ENCODE measurements at regions not wholly inside any gene's neighbourhood (a gene's known extent, or its start where the extent isn't known, plus 50 kb on each side); places are given as distances from the start of the nearest gene placed in this dataset.
A peak's percentile ranks its signal among the peaks of the same experiment; 100 is the strongest.
"Not testable (repeated sequence)": the region's sequence is repeated elsewhere in the genome, so short reads cannot be mapped to it uniquely, and the experiment has no call there.

DNA sequence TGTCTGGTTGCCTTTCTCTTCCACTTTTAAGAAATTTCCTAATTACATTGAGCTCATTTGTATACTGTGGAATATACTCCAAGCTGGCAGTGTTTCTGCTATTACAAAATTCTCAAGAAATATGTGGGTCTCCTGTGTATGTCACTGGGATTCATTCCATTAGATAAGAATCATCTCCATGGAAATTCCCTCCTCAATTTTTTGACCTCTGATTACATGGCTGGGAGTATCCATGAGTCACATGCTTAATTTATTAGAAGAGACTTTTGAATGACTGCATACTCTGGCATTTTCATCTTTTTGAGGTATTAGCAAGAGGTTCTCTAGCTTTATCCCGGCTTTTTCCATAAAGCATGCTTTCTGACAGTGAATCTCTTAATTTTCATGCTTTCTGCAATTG is 665.5 kb upstream of the CNTNAP5 start:
- no peak for DNase-seq (ENCODE audit: extremely low read depth in 1 of 11, low read depth in 9 of 11, low spot score in 4 of 11)

DNA sequence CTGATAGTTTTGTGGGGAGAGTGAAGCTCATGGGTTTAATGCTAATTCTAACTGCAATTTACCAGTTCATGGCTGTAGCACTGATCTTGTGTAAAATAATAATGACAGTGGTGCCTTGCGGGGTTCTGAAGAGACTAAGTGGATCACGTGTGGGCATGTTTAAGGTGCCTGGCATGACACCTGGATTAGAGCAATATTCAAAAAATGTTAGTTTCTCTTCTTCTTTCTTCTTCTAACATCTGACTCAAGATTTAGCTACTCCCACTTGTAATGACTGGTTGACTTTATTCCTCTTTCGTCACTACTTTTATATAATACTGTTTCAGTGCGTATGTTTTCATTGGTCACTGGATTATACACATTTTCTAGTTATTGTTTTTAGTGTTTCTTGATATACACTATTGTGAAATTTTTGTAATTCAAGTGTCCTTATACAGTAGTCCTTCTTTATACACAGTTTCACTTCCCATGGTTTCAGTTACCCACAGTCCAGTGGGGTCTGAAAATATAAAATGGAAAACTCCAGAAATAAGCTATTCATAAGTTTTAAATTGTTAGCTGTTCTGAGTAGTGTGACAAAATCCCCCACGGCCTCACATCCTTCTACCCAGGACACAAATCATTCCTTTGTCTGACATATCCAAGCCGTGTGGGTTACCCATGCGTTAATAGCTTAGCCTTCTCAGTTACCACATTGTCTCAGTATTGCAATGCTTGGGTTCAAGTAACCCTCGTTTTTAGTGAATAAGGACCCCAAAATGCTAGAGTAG is 662.2 kb upstream of the CNTNAP5 start:
- peak in 4 of 11 donors; percentile 4 to 11 (median 8) for DNase-seq (ENCODE audit: extremely low read depth in 1 of 11, low read depth in 9 of 11, low spot score in 4 of 11)

DNA sequence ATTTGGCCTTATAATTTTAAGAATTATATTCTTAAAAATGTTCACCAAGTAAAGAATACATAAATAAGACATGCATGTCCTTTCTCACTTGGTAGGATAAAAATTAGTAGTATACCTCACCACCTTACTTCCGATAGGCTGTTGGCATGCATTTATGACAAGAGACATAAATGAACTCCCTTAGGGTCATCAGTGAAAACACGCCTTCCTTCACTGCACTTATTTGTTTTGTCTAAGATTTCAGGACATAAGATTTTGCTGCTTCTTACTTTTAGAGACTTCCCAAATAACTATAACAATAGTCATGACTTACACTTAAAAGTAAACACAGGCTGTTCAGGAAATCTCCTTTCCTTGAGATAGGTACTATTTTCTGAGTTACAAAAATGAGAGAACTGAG is 661.3 kb upstream of the CNTNAP5 start:
- DNase-seq (ENCODE audit: extremely low read depth in 1 of 11, low read depth in 9 of 11, low spot score in 4 of 11) = no peak

DNA sequence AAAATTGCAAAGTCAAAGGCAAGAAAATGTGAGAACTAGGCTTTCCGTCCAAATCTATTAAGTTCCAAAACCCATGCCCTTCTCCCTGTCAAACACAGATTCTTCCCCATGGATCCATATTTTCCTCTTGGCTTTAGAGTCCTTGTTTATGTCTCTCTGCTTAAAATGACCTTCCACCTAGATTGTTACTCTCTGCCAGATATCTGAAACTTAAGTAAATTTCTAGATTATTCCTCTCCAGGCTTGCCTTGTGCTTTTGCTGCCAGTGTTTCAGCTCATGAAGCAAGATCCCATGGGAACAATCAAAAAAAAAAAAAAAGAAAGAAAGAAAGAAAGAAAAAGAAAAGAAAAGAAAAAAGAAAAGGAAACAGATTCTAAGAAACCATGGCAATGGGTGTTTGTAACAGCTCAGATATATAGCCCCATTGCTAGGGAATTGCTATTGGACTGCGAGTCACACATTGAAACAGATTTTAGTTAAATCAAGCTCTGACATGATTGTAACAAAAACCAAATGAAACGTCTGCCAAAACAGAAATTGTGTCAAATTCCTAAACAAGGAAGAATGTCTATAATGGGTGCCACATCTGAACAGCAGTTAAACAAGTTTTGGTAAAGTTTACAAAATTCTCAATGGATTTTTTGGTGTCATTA is 660.7 kb upstream of the CNTNAP5 start:
- DNase-seq (ENCODE audit: extremely low read depth in 1 of 11, low read depth in 9 of 11, low spot score in 4 of 11) = no peak

DNA sequence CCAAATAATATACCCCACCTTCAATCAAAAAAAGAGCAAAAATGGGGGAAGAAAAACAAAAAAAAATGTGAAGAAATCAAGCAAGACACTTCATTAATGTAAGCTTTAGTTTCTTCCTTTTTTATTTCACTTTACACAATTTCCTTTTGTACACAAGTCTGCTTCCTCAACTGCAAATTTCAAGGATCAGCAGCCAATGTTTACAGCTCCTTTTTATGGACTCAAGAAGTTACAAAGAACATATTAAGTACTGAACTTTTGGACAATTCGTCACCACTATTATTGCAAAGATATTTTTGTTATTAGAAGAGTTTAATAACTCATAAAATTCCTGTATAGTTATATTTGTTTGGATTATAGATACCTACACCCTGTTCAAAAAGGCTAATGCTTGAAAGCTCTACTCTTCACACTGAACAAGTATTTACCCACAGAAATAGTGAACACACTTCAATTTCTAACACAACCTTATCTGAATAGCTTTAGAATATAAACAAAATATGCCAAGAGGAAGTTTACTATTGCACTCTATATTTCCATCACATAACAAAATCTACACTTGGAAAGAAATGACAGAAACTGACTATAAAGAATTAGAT is 658.7 kb upstream of the CNTNAP5 start:
- no peak for DNase-seq (ENCODE audit: extremely low read depth in 1 of 11, low read depth in 9 of 11, low spot score in 4 of 11)

DNA sequence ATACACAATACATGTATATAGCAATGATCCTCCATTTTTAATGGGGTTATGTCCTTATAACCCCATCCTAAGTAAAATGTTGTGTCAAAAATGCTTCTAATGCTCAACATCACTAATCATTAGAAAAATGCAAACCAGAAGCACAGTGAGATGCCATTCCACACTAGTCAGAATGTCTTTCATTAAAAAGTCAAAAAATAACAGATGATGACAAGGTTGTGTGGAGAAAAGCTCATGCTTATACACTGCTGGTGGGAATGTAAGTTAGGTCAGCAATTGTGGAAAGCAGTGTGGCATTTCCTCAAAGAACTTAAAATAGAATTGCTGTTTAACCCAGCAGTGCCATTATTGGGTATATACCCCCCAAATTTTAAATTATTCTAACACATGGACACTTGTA is 654.9 kb upstream of the CNTNAP5 start:
- no peak for DNase-seq (ENCODE audit: extremely low read depth in 1 of 11, low read depth in 9 of 11, low spot score in 4 of 11)

DNA sequence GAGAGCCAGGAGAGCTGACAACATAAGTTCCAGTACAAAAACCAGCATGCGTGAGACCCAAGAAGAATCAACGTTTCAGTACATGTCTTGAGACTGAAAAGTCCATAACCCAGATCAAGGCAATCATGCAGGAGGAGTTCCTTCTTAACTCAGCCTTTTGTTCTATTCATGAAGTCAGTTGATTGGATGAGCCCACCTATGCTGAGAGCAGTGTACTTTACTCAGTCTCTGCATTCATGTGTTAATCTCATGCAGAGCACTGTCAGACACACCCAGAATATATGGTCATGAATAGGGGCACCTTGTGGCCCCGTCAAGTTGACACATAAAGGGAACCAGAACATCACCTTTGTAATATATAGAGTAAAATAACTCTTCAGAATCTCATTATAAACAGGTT is 653.6 kb upstream of the CNTNAP5 start:
- no peak for DNase-seq (ENCODE audit: extremely low read depth in 1 of 11, low read depth in 9 of 11, low spot score in 4 of 11)

DNA sequence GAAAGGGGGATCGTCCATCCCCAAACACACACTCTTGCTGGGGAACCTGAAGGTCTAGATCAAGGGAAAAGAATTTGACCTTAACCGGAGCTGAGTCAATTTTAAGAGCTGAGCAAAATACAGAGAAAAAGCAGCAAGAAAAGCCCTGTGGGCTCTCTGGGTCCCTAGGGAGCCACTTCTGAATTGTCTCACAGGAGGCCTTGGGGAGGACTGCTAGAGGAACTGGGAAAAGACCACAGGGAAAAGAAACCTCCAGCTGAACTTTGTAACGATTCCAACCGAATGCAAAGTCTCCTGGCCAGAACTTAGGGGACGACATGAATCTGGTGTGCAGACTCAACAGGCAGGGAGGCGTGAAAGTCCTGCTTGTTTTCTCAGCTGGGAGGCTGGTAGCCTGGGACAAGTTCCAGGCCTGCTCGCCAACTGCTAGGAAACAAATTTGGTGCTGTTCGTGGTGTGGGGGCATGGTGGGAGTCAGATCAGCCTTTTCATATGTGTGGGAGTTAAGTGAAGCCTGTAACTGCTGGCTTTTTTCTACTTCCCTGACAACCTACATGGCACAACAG is 644.6 kb upstream of the CNTNAP5 start:
- DNase-seq (ENCODE audit: extremely low read depth in 1 of 11, low read depth in 9 of 11, low spot score in 4 of 11) = peak in 2 of 11 donors; percentile 3 to 4

DNA sequence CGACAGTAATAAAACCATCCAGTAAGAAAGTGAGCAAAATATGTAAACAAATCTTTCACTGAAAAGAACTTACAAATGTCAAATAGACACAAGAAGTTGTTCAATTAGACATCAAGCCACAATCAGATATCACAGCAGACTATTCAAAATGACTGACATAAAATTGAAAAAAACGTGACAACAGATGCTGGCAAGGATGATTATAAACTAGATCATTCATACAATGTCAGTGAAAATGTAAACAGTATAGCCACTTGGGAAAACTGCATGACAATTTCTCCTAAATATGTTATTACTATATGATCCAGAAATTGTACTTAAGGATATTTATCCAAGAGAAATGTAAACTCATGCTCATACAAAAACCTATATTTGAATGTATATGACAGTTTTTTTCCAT is 609.4 kb upstream of the CNTNAP5 start:
- DNase-seq (ENCODE audit: extremely low read depth in 1 of 11, low read depth in 9 of 11, low spot score in 4 of 11) = no peak

DNA sequence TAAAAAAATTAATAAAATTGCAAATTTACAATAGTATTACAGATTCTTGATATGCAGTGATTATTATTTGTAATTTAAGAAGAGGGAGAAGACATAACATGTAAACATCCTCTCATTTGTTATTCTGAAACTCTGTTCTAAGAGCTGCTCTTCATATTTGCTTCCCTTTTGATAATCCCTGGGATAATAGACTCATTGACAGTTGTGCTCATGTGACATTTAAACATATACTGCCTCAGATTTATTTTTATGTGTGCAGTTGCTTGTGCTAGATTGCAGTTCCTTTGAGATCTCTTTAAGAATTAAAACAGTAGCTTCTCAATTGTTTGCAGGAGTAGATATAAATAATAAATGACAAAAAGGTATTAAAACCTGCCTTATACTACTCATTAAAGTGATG is 605.1 kb upstream of the CNTNAP5 start:
- DNase-seq (ENCODE audit: extremely low read depth in 1 of 11, low read depth in 9 of 11, low spot score in 4 of 11) = no peak

DNA sequence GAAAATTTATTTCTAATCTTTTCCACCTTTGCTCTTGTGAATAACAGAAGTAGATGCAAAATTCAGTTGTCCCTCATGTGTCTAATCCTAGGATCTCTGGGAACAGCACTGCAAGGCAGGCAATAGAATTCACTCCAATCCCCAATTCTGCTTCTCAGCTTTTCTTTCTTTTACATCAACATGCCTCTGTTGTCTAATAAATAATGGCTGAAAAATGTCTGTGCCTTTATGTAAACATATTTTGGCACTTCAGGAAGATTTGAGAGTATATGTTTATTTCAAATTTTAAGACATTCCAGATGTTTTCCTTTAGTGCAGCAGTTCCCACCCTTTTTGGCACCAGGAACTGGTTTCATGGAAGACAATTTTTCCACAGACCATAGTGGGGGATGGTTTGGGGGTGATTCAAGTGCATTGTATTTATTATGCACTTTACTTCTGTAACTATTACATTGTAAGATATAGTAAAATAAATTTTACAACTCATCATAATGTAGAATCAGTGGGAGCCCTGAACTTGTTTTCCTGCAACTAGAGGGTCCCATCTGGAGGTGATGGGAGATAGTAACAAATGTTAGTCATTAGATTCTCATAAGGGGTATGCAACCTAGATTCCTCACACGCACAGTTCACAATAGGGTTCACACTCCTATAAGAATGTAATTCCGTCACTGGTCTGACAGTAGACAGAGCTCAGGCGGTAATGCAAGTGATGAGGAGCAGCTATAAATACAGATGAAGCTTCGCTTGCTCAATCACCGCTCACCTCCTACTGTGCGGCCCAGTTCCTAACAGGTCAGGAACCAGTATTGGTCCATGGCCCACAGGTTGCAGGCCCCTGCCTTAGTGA is 590.3 kb upstream of the CNTNAP5 start:
- peak; percentile 13 to 70 (median 35) for DNase-seq (ENCODE audit: extremely low read depth in 1 of 11, low read depth in 9 of 11, low spot score in 4 of 11)

DNA sequence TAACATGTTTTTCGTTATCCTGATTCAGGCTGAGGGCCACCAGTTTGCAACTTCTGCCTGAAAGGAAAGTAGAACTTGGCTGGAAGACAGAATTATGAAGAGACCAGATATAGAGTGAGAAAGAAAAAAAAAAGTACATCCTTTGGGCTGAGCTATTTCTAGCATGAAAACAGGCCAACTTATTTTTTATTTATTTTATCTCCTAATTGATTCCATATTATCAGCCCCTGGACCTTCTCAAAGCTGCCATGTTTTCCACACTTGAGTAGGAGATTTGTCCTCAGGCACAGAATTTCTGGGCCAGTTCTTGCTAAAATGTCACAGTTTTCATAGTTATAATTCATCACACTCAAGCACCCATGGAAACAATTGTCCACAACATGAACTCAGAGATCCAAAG is 586.8 kb upstream of the CNTNAP5 start:
- no peak for DNase-seq (ENCODE audit: extremely low read depth in 1 of 11, low read depth in 9 of 11, low spot score in 4 of 11)

DNA sequence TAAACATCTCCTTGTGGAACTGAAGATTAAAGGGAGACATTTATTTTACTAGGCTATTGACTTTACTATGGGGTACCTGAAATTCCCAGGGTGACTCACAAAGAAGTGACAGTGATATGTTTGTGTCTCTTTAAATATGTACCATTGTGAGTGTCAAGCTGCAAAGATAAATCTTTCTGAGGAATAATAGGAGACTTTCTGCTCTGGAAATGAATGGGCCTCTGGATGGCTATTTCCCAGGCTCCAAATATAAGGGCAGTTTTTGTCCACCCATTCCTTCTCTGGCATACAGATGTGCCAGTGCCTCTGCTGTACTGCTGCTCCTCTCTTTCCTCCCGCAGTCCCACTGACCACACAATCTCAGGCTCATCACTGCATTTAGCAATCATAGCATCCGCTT is 586.4 kb upstream of the CNTNAP5 start:
- DNase-seq (ENCODE audit: extremely low read depth in 1 of 11, low read depth in 9 of 11, low spot score in 4 of 11) = no peak

DNA sequence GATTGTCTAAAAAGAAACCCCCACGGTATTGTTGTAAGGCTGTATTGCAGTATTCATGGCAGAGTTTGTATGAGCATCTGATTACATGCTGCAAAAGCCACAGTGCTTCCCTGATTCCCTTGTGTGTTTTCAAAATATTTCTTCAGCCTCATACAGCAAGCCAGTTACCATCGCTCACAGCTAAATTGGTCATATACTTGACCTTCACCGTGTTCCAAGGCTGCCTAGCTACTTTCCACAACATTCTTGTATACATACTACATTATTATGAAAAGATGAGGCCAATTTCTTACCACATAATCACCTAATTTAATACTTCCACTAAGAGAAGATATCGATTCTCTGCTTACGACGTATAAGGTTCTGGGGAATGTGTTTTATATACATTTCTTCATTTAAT is 576.3 kb upstream of the CNTNAP5 start:
- DNase-seq (ENCODE audit: extremely low read depth in 1 of 11, low read depth in 9 of 11, low spot score in 4 of 11) = no peak

DNA sequence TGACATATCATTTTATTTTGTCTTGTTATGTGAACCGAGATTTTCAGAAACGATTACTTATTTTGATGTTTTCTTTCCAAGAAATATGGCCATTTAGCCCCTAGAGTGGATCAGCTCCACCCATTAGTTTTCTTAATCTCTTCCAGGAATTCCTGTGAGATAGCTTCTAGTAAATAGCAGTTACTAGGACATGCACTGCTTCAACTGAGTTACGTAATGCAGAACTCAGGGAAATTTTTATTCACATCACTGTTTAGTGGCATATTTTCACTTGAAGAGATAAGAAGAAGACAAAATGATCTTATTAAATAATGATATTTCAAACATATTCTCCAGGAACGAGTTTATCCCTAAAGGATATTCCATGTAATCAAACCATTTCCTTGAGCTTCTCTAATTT is 573.5 kb upstream of the CNTNAP5 start:
- DNase-seq (ENCODE audit: extremely low read depth in 1 of 11, low read depth in 9 of 11, low spot score in 4 of 11) = no peak

DNA sequence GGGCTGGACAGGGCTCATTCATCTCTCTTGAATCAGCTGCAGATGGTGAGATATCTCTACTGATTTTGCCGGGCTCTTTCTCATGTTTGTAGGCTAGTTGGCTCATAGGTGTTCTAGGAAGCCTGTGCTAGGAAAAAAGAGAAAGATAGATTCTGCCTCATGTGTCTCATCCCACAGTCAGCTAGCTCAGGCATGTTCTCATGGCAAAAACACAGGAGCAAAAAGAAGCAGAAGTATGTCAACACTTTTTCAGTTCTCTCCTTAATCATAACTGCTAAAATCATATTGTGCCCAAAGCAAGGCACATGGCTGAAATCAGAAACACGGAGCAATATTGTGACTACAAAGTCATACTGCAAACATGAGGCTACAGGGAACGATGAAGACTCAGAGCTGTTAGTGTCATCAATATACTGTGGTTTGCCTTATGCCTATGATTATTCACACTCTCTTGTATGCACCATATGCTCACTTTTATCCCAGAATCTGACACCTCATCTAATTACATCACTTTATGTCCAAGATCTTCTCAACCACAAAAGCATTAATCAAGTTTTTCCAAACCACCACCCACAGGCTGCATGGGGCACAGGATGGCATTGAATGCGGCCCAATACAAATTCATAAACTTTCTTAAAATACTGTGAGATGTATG is 571.9 kb upstream of the CNTNAP5 start:
- no peak for DNase-seq (ENCODE audit: extremely low read depth in 1 of 11, low read depth in 9 of 11, low spot score in 4 of 11)

DNA sequence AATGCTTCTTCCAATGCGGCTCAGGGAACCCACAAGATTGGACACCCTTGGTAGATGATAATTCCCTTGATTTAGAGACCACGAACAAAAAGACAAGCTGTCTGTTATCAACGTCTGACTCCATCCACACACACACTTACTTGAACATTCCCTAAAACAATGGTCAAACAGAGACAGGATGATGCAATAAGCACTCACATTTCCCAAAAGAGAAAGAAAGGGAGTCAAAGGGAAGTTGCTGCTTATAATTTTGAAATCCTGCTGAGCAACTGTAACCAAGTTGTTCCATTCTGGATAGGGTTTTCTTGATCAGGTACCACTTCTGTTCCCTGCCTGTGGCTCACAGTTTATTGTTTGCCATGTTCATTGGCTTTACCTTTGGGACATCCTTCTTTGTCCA is 571.3 kb upstream of the CNTNAP5 start:
- no peak for DNase-seq (ENCODE audit: extremely low read depth in 1 of 11, low read depth in 9 of 11, low spot score in 4 of 11)

DNA sequence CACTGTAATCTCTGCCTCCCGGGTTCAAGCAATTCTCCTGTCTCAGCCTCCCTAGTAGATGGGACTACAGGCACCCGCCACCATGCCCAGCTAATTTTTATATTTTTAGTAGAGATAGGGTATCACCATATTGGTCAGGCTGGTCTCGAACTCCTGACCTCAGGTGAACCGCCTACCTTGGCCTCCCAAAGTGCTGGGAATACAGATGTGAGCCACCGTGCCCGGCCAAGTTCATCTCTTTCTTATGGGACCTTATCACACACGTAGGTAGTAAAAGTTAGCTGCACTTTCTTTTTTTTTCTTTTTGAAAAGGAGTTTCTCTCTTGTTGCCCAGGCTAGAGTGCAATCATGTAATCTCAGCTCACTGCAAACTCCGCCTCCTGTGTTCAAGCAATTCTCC is 569.9 kb upstream of the CNTNAP5 start:
- DNase-seq (ENCODE audit: extremely low read depth in 1 of 11, low read depth in 9 of 11, low spot score in 4 of 11) = not testable (repeated sequence)

DNA sequence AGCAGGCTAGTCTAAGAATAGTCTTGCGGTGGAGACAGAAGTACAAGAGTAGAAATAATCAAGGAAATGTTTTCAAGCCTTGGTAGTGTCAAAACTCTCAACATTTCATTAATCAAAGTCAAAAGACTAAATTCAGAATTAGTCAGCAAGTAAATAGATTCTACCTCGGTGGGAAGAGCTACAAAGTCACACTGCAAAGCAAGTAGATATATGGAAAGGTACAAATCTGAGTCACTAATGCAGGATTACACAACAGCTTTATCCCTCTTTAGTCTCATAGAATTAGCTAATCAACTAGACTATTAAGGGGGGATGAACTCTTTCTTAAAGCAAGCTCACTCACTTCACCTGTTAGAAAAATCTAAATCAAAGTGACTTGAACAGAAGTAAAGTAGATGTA is 568.7 kb upstream of the CNTNAP5 start:
- DNase-seq (ENCODE audit: extremely low read depth in 1 of 11, low read depth in 9 of 11, low spot score in 4 of 11) = no peak

All from renal cortex interstitium (tissue), 11 donors.